ENCODE measurements at regions not wholly inside any gene's neighbourhood (a gene's known extent, or its start where the extent isn't known, plus 50 kb on each side); places are given as distances from the start of the nearest gene placed in this dataset.

DNA sequence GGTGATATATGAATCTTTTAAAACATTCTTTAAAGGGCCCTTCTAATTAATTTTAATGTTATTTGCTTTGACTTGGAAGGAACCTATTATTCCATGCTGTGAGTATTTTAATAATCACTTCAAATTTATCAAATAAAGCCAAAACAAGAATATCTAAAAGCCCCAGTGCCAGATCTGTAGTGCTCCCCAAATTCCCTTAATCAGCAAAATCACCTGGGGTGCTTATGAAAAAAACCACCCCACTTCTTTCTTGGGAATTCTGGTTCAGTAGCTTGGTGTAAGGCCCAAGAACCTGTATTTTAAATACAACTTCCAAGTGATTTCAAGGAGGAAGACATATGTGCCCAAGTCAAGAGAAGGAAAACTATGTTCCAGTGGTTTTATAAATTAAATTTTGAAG lies 202.4 kb upstream of the OSR1 start:
- TF ChIP-seq, protein P1, sequence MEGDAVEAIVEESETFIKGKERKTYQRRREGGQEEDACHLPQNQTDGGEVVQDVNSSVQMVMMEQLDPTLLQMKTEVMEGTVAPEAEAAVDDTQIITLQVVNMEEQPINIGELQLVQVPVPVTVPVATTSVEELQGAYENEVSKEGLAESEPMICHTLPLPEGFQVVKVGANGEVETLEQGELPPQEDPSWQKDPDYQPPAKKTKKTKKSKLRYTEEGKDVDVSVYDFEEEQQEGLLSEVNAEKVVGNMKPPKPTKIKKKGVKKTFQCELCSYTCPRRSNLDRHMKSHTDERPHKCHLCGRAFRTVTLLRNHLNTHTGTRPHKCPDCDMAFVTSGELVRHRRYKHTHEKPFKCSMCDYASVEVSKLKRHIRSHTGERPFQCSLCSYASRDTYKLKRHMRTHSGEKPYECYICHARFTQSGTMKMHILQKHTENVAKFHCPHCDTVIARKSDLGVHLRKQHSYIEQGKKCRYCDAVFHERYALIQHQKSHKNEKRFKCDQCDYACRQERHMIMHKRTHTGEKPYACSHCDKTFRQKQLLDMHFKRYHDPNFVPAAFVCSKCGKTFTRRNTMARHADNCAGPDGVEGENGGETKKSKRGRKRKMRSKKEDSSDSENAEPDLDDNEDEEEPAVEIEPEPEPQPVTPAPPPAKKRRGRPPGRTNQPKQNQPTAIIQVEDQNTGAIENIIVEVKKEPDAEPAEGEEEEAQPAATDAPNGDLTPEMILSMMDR (conservative IDR thresholded peaks at IDR 0.05; ENCODE audit: low read depth, low read length), result no peak
- TF ChIP-seq EZH2 (IDR thresholded peaks at IDR 0.05; ENCODE audit: borderline replicate concordance, low read depth, low read length, poor library complexity, severe bottlenecking), result no peak
